HG03521 (cell line): ENCODE measurements at regions not wholly inside any gene's neighbourhood (a gene's known extent, or its start where the extent isn't known, plus 50 kb on each side); places are given as distances from the start of the nearest gene placed in this dataset.

Experiments used
- ATAC-seq: cut with Tn5 transposase; IDR thresholded peaks from one replicate; pipeline ENCODE4 v1.9.1; 2021; ENCODE audit warnings: mild to moderate bottlenecking, moderate library complexity; ENCODE audit not compliant: unreplicated experiment

DNA sequence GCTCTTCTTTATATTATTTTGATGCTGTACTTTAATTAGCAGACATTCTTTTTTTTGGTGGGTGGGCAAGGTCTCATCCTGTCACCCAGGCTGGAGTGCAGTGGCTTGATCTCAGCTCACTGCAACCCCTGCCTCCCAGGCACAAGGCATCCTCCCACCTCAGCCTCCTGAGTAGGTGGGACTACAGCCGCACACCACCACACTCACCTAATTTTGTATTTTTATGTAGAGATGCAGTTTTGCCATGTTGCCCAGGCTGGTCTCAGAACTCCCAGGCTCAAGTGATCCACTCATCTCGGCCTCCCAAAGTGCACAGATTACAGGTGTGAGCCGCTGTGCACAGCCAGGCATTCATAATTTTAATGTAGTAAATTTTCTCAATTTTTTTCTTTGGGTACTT, 608.1 kb downstream of the ZNF385D start:
- no peak for ATAC-seq

DNA sequence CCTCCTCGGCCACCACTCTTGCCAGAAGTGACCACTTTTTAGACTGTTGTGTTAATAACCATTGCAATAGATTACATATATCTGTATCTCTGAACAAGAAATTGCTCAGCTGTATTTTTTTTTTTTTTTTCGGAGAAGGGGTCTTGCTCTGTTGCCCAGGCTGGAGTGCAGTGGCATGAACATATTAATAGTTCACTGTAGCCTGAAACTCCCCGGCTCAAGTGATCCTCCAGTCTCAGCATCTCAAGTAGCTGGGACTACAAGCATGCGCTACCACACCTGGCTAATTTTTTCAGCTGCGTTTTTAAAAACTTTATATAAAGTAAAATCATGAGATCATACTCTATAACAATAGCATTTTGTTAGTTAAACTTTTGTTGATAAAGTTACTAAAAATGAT, 609.0 kb downstream of the ZNF385D start:
- ATAC-seq, result no peak

DNA sequence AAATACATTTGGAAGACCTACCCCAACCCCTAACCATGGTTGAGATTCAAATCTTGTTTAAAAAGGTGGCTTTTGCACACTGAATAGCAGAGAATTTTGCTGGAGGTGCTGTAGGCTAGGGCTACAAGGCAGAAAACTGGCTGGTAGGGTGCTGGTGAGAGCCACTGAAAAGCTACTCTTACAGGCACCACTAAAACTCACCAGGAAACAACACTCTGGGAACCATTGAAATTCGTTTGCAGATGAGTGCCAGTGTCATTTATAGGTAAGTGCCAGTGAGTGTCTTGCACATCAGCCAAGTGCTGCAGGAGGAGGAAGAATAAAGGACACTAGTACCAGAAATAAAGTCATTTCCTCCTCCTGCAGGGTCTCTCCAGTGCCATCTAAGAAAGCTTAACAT, 610.2 kb downstream of the ZNF385D start:
- no peak for ATAC-seq

- no peak for ATAC-seq
Measured at GRCh38 chr3:21138085-21138484, 612.9 kb downstream of the ZNF385D start.

GRCh38 chr3:21132896-21133295, 618.1 kb downstream of the ZNF385D start:
- ATAC-seq, result no peak

DNA sequence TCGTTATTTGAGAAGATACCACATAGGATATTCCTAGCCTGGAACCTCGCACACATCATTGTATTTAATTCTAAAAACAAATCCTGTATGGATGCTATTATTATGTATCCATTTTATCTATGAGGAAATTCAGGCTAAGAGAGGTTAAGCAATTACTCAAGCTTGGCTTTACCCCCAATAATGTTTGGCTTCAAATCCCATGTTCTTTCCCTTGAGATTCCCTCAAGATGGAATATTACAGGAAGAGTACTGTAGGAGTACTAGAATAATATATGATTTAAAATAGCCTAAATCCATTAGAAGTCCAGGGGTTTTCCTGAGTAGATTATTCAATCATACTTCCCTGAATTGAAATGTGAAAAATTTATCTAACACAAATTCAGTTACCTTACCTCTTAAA, 630.2 kb downstream of the ZNF385D start:
- no peak for ATAC-seq

DNA sequence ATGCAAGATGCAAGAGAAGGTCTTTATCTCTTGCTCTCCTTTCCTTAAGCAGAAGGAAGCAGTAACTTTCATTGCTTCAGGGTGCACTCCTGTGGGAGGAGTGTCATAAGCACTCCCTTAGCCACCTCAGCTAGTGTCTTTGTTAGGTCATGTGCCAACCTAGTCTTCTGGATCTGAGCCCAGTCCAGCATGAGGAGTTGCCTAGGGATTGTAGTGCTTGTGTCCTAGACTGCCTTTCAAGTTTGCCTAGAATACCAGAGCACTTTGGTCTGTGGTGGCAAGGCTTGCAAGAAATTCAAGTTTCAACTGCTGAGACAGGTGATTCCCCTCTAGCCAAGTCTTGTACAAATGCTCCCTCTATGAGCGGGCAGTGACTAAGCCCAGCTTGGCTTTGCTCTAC, 633.6 kb downstream of the ZNF385D start:
- no peak for ATAC-seq

- no peak for ATAC-seq
Measured at GRCh38 chr3:21109056-21109455, 642.0 kb downstream of the ZNF385D start.

GRCh38 chr3:21105784-21106183, 645.2 kb downstream of the ZNF385D start:
- no peak for ATAC-seq

- no peak for ATAC-seq
Measured at GRCh38 chr3:21100656-21101359, 650.2 kb downstream of the ZNF385D start.

DNA sequence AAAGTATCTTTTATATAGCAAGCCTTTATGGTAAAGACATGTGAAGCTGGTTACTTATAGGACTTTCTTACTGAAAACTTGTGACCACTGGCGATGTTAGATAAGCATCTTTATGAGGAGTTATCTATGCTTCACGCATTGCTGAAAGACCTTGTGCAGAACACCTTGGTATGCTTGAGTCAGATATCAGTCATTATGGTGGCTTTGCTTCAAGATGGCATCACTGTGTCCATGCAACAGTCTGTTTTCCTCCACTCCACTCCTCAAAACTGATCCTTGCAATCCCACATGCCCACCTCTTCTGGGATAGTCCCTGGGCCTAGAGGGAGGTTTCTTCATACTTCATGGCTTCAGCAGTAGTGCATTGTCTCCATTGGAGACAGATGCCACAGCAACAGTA, 656.3 kb downstream of the ZNF385D start:
- no peak for ATAC-seq

- ATAC-seq, result no peak
Measured at GRCh38 chr3:21073561-21073960, 677.4 kb downstream of the ZNF385D start.

DNA sequence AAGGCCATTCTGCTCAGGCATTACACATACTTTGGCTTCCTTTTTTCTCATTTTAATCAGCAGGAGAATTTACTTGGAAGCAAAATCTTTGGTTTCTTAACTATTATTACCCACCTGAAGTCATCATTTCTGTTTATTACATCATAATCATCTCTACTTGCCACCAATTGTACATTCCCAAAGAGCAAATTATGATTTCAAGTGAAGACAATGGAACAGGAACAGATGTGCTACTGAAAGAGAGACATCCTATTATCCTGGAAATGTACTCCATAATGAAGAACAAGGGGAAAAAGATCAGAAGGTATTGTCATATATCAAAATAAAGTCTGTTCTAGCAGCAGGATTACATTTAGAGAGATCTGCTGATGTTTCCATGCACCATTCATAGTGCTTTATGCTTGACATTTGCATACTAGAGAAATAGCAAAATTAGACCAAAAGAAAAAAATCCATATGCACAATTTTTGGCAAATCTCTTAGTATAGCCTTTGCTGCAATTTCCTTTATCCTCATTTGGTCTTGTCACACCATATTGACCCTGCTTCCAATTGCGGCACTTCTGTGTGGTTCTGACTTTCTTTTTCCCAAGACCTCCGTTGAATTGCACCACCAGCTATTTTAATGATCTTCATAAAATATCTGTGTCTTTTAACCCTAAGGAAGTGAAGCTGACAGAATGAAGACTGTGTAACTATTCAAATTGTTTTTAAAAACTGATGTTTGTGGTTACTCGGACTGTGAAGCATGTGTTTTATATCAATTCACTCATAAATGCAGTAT, 683.8 kb downstream of the ZNF385D start:
- no peak for ATAC-seq

- ATAC-seq, result no peak
Measured at GRCh38 chr3:21062831-21063294, 688.1 kb downstream of the ZNF385D start.

GRCh38 chr3:21059404-21059803, 691.6 kb downstream of the ZNF385D start:
- ATAC-seq, result no peak

GRCh38 chr3:21056293-21056692, 694.7 kb downstream of the ZNF385D start:
- no peak for ATAC-seq

GRCh38 chr3:21055015-21055414, 696.0 kb downstream of the ZNF385D start:
- ATAC-seq, result no peak

- no peak for ATAC-seq
Measured at GRCh38 chr3:21054064-21054463, 696.9 kb downstream of the ZNF385D start.

- no peak for ATAC-seq
Measured at GRCh38 chr3:21049334-21050062, 701.5 kb downstream of the ZNF385D start.

- no peak for ATAC-seq
Measured at GRCh38 chr3:21043139-21043538, 707.9 kb downstream of the ZNF385D start.

DNA sequence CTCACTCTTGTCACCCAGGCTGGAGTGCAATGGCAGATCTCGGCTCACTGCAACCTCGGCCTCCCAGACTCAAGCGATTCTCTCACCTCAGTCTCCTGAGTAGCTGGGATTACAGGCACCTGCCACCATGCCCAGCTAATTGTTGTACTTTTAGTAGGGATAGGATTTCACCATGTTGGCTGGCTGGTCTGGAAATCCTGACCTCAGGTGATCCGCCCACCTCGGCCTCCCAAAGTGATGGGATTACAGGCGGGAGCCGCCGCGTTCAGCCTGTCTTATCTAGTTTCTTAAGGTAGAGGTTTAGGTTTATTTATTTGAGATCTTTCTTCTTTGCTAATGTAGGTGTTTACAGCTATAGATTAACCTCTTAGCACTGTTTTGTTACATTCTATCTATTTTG, 708.8 kb downstream of the ZNF385D start:
- ATAC-seq, result no peak

DNA sequence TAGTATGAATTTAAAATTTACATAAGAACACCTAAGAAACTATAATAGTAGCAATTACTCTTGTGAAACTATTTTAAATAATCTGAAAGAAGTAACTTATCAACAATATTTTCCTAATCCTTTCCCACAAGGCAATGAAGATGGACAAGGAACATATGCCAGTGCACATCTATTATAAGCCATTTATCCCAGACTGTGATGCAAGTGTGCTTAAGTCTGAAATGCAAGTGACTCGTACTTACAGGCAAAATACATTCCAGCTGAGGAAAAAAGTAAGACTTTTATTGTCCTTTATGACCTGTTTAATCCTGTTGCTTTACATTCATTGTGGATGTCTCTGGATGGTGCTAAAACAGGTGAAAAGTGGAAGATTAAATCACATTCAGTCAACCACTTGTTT, 709.4 kb downstream of the ZNF385D start:
- no peak for ATAC-seq
